Trophoblast cell (in vitro differentiated cells and primary cell): ENCODE measurements at regions not wholly inside any gene's neighbourhood (a gene's known extent, or its start where the extent isn't known, plus 50 kb on each side); places are given as distances from the start of the nearest gene placed in this dataset.

Experiments used
- DNase-seq, 2 donors: peaks; one replicate each; pipeline ENCODE4 v3.0.0-alpha.2; 2016
- H2AFZ ChIP-seq: 2 replicates; pipeline ENCODE4 v1.6.1; 2013; ENCODE audit warnings: low read length, moderate library complexity, mild to moderate bottlenecking; ENCODE audit not compliant: insufficient read depth, poor library complexity
- H2AK5ac ChIP-seq: 2 replicates; pipeline ENCODE4 v1.6.1; 2013; ENCODE audit warnings: mild to moderate bottlenecking, low read length
- H2BK120ac ChIP-seq: 2 replicates; pipeline ENCODE4 v1.6.1; 2013; ENCODE audit warnings: low read length, mild to moderate bottlenecking, moderate library complexity; ENCODE audit not compliant: insufficient read depth, poor library complexity
- H2BK12ac ChIP-seq: 2 replicates; pipeline ENCODE4 v1.6.1; 2013; ENCODE audit warnings: mild to moderate bottlenecking, low read length, moderate library complexity
- H2BK5ac ChIP-seq: 2 replicates; pipeline ENCODE4 v1.6.1; 2013; ENCODE audit warnings: low read length, low read depth, moderate library complexity, mild to moderate bottlenecking; ENCODE audit not compliant: poor library complexity
- H3K14ac ChIP-seq: 2 replicates; pipeline ENCODE4 v1.6.1; 2013; ENCODE audit warnings: mild to moderate bottlenecking, low read length
- H3K18ac ChIP-seq: 2 replicates; pipeline ENCODE4 v1.6.1; 2013; ENCODE audit warnings: mild to moderate bottlenecking, low read length
- H3K23ac ChIP-seq: 2 replicates; pipeline ENCODE4 v1.6.1; 2013; ENCODE audit warnings: low read length
- H3K27ac ChIP-seq: 2 replicates; pipeline ENCODE4 v1.5.1; 2013; ENCODE audit warnings: low read depth, mild to moderate bottlenecking, inconsistent platforms, low read length, moderate library complexity
- H3K27me3 ChIP-seq: 2 replicates; pipeline ENCODE4 v1.6.1; 2013; ENCODE audit warnings: inconsistent platforms, mild to moderate bottlenecking, low read length, moderate library complexity; ENCODE audit not compliant: insufficient read depth
- H3K36me3 ChIP-seq, 2 experiments: 1 replicate in 1 of 2; 2 replicates in 1 of 2; pipeline ENCODE4 v1.6.1; 2013; ENCODE audit warnings: low read length in 2 of 2, mild to moderate bottlenecking in 2 of 2, moderate library complexity in 1 of 2; ENCODE audit not compliant: insufficient read depth in 2 of 2, control insufficient read depth in 1 of 2
- H3K4ac ChIP-seq: 2 replicates; pipeline ENCODE4 v1.6.1; 2013; ENCODE audit warnings: low read depth, mild to moderate bottlenecking, low read length, moderate library complexity
- H3K4me1 ChIP-seq, 2 experiments: 1 replicate in 1 of 2; 2 replicates in 1 of 2; pipeline ENCODE4 v1.6.1; 2013; ENCODE audit warnings: low read length in 2 of 2, mild to moderate bottlenecking in 2 of 2, moderate library complexity in 1 of 2; ENCODE audit not compliant: insufficient read depth in 2 of 2, control insufficient read depth in 1 of 2
- H3K4me2 ChIP-seq: 2 replicates; pipeline ENCODE4 v1.6.1; 2013; ENCODE audit warnings: inconsistent platforms, mild to moderate bottlenecking, low read length, moderate library complexity
- H3K4me3 ChIP-seq: 2 replicates; pipeline ENCODE4 v1.5.1; 2013; ENCODE audit warnings: mild to moderate bottlenecking, low read depth, low read length, inconsistent platforms
- H3K79me1 ChIP-seq: one replicate; pipeline ENCODE4 v1.6.1; 2013; ENCODE audit warnings: low read length
- H3K79me2 ChIP-seq: 2 replicates; pipeline ENCODE4 v1.6.1; 2013; ENCODE audit warnings: low read length, mild to moderate bottlenecking; ENCODE audit not compliant: control insufficient read depth, insufficient read depth, poor library complexity
- H3K9ac ChIP-seq: 2 replicates; pipeline ENCODE4 v1.6.1; 2013; ENCODE audit warnings: mild to moderate bottlenecking, low read length
- H3K9me3 ChIP-seq: 2 replicates; pipeline ENCODE4 v1.6.1; 2013; ENCODE audit warnings: low read depth, mild to moderate bottlenecking, control low read depth, inconsistent platforms, low read length; ENCODE audit not compliant: insufficient read depth
- H4K12ac ChIP-seq: 2 replicates; pipeline ENCODE4 v1.6.1; 2013; ENCODE audit warnings: low read depth, mild to moderate bottlenecking, low read length, moderate library complexity
- H4K8ac ChIP-seq: 2 replicates; pipeline ENCODE4 v1.6.1; 2013; ENCODE audit warnings: low read depth, mild to moderate bottlenecking, low read length, moderate library complexity
- H4K91ac ChIP-seq: one replicate; pipeline ENCODE4 v1.6.1; 2013; ENCODE audit warnings: low read depth, mild to moderate bottlenecking, low read length, moderate library complexity
- WGBS: extraction: QIAGEN DNeasy Blood & Tissue Kit; methylation state at CpG from one replicate; pipeline ENCODE4 v1.1.7; 2013; ENCODE audit warnings: missing lambda C conversion rate; ENCODE audit not compliant: insufficient read length, insufficient coverage; ENCODE audit errors: extremely low coverage; 5-methylcytosine and 5-hydroxymethylcytosine counted together

- no peak overlapping the region for H4K12ac ChIP-seq
- no peak overlapping the region for H3K4me3 ChIP-seq
These were observed 159.5 kb upstream of the FTMT start for GRCh38 chr5:121692158-121692557.

DNA sequence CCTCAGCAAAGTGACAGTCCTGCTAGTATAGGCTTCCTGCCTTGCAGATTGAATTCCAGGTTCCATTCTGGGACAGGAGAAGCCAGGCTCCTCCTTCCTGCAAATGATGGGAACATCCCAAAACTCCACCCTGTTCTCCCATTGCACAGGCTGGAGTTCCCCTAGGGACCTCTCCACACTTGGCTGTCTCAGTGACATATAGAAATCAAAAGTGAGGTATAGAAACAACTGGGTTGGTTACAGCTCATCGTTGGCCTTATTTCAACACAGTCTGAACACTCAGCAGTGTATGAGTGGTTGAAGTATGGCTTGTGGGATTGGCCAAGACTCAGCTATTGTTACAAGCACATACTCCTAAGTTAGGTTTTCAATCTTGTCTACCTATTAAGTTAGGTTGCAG lies 157.8 kb upstream of the FTMT start:
- Histone ChIP-seq H3K4me3 (no peak overlapping the region), H3K27me3 (no peaks in the 10 kb centered on the region), H2BK12ac (no peak overlapping the region), H2BK5ac (no peak overlapping the region), H3K4me1 (no peaks in the 10 kb centered on the region), H3K4ac (no peak overlapping the region), H3K4me2 (no peak overlapping the region), H2AFZ (no peak overlapping the region), H3K27ac (no peak overlapping the region), H4K91ac (no peak overlapping the region), H2BK120ac (no peak overlapping the region), H4K8ac (no peak overlapping the region), H3K79me2 (no peaks in the 10 kb centered on the region), H3K14ac (no peak overlapping the region), H3K23ac (no peak overlapping the region), H4K12ac (no peak overlapping the region), H3K79me1 (no peaks in the 10 kb centered on the region), H3K36me3 (no peaks in the 10 kb centered on the region), H3K9ac (no peak overlapping the region), H2AK5ac (no peak overlapping the region), H3K18ac (no peak overlapping the region), H3K9me3 (no peaks in the 10 kb centered on the region)
- WGBS, result no CpG with 5 or more reads among the region's 1 CpG
- DNase-seq, result no peak

More at GRCh38 chr5:121692158-121692557, 159.5 kb upstream of the FTMT start:
- H3K36me3 ChIP-seq, result no peaks in the 10 kb centered on the region
- no peak overlapping the region for H2BK12ac ChIP-seq
- H2BK5ac ChIP-seq, result no peak overlapping the region
- no peaks in the 10 kb centered on the region for H3K79me1 ChIP-seq
- no peak overlapping the region for H4K91ac ChIP-seq
- H3K14ac ChIP-seq, result no peak overlapping the region
- no peak overlapping the region for H3K27ac ChIP-seq
- no peak overlapping the region for H4K8ac ChIP-seq
- no peak overlapping the region for H3K4me2 ChIP-seq
- H2AFZ ChIP-seq, result no peak overlapping the region
- H3K9me3 ChIP-seq, result no peaks in the 10 kb centered on the region
- no peak overlapping the region for H3K9ac ChIP-seq
- DNase-seq, result no peak
- no peaks in the 10 kb centered on the region for H3K4me1 ChIP-seq
- no peak overlapping the region for H3K18ac ChIP-seq
- H3K27me3 ChIP-seq, result no peaks in the 10 kb centered on the region
- H3K79me2 ChIP-seq, result no peaks in the 10 kb centered on the region
- no CpG with 5 or more reads among the region's 2 CpGs for WGBS
- no peak overlapping the region for H3K23ac ChIP-seq
- H3K4ac ChIP-seq, result no peak overlapping the region
- no peak overlapping the region for H2AK5ac ChIP-seq
- no peak overlapping the region for H2BK120ac ChIP-seq

- no peak overlapping the region for H4K12ac ChIP-seq
- no peak overlapping the region for H3K14ac ChIP-seq
- no peak overlapping the region for H4K8ac ChIP-seq
- H2AFZ ChIP-seq, result no peak overlapping the region
- H3K27ac ChIP-seq, result no peak overlapping the region
- H3K36me3 ChIP-seq, result no peaks in the 10 kb centered on the region
- H3K4ac ChIP-seq, result no peak overlapping the region
- DNase-seq, result no peak
- H2BK12ac ChIP-seq, result no peak overlapping the region
- no peaks in the 10 kb centered on the region for H3K79me2 ChIP-seq
- H3K9me3 ChIP-seq, result no peaks in the 10 kb centered on the region
- H3K23ac ChIP-seq, result no peak overlapping the region
- H3K4me1 ChIP-seq, result no peaks in the 10 kb centered on the region
- H3K27me3 ChIP-seq, result no peaks in the 10 kb centered on the region
- H3K18ac ChIP-seq, result no peak overlapping the region
- H3K79me1 ChIP-seq, result no peaks in the 10 kb centered on the region
- H4K91ac ChIP-seq, result no peak overlapping the region
- H2BK120ac ChIP-seq, result no peak overlapping the region
- H3K4me2 ChIP-seq, result no peak overlapping the region
- no peak overlapping the region for H3K4me3 ChIP-seq
- WGBS, result no CpG with 5 or more reads among the region's 2 CpGs
- no peak overlapping the region for H2BK5ac ChIP-seq
- no peak overlapping the region for H2AK5ac ChIP-seq
- H3K9ac ChIP-seq, result no peak overlapping the region
These were observed 156.4 kb upstream of the FTMT start for GRCh38 chr5:121695307-121695706.

DNA sequence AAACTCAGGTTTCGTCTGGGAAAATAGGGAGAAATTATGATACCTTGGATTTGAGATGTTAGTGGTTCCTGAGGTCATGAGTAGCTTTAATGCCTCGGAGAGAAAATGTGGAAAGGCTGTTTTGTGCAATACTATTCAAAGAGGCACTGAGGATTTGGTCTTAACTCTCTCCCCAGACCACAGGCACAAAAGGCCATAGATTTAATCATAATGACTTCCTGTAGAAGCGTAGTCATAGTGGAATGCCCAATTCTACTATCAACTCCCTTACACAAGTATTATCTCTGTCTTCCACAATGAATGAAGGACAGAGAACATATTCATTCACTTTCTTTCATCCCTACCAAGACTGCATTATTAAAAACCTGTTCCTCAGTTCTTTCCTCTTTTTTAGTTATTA lies 153.0 kb upstream of the FTMT start:
- no CpG with 5 or more reads among the region's 3 CpGs for WGBS

More for the DNA sequence above, 153.0 kb upstream of the FTMT start:
- H3K4me2 ChIP-seq, result no peak overlapping the region
- no peak overlapping the region for H2BK5ac ChIP-seq
- no peak overlapping the region for H2AFZ ChIP-seq
- no peak overlapping the region for H3K4ac ChIP-seq
- no peak overlapping the region for H2BK120ac ChIP-seq
- H3K27me3 ChIP-seq, result no peaks in the 10 kb centered on the region
- no peak for DNase-seq
- no peaks in the 10 kb centered on the region for H3K4me1 ChIP-seq
- no peaks in the 10 kb centered on the region for H3K79me1 ChIP-seq
- no peak overlapping the region for H3K14ac ChIP-seq
- no peak overlapping the region for H2AK5ac ChIP-seq
- no peaks in the 10 kb centered on the region for H3K79me2 ChIP-seq
- no peak overlapping the region for H3K23ac ChIP-seq
- no peak overlapping the region for H4K91ac ChIP-seq
- H3K27ac ChIP-seq, result no peak overlapping the region
- no peaks in the 10 kb centered on the region for H3K9me3 ChIP-seq
- H4K12ac ChIP-seq, result no peak overlapping the region
- no peak overlapping the region for H3K4me3 ChIP-seq
- H3K18ac ChIP-seq, result no peak overlapping the region
- H4K8ac ChIP-seq, result no peak overlapping the region
- no peaks in the 10 kb centered on the region for H3K36me3 ChIP-seq
- H3K9ac ChIP-seq, result no peak overlapping the region
- no peak overlapping the region for H2BK12ac ChIP-seq
